ENCODE measurements at regions not wholly inside any gene's neighbourhood (a gene's known extent, or its start where the extent isn't known, plus 50 kb on each side); places are given as distances from the start of the nearest gene placed in this dataset.
A peak's percentile ranks its signal among the peaks of the same experiment; 100 is the strongest.
"Not testable (repeated sequence)": the region's sequence is repeated elsewhere in the genome, so short reads cannot be mapped to it uniquely, and the experiment has no call there.

GRCh38 chr14:84303140-84303539, 1226.8 kb upstream of the FLRT2 start:
- DNase-seq: no peak

- no peak for DNase-seq
Observed at GRCh38 chr14:84312551-84312950, 1217.4 kb upstream of the FLRT2 start.

GRCh38 chr14:84323450-84323849, 1206.5 kb upstream of the FLRT2 start:
- no peak for DNase-seq

- no peak for DNase-seq
Observed at GRCh38 chr14:84323978-84324377, 1206.0 kb upstream of the FLRT2 start.

- DNase-seq: no peak
Observed at GRCh38 chr14:84336433-84336832, 1193.5 kb upstream of the FLRT2 start.

- DNase-seq: no peak
Observed at GRCh38 chr14:84340938-84341337, 1189.0 kb upstream of the FLRT2 start.

GRCh38 chr14:84341867-84342266, 1188.1 kb upstream of the FLRT2 start:
- DNase-seq: not testable (repeated sequence)

- no peak for DNase-seq
Observed at GRCh38 chr14:84343656-84344055, 1186.3 kb upstream of the FLRT2 start.

- no peak for DNase-seq
Observed at GRCh38 chr14:84351646-84352045, 1178.3 kb upstream of the FLRT2 start.

- no peak for DNase-seq
Observed at GRCh38 chr14:84361476-84361875, 1168.5 kb upstream of the FLRT2 start.

GRCh38 chr14:84375235-84375634, 1154.7 kb upstream of the FLRT2 start:
- DNase-seq: no peak

- no peak for DNase-seq
Observed at GRCh38 chr14:84390010-84390409, 1139.9 kb upstream of the FLRT2 start.

- DNase-seq: no peak
Observed at GRCh38 chr14:84397631-84398030, 1132.3 kb upstream of the FLRT2 start.

GRCh38 chr14:84399296-84399910, 1130.5 kb upstream of the FLRT2 start:
- DNase-seq: no peak

GRCh38 chr14:84401631-84402030, 1128.3 kb upstream of the FLRT2 start:
- DNase-seq: peak; percentile 5

GRCh38 chr14:84403585-84403984, 1126.4 kb upstream of the FLRT2 start:
- DNase-seq: no peak

GRCh38 chr14:84404246-84404645, 1125.7 kb upstream of the FLRT2 start:
- no peak for DNase-seq

- no peak for DNase-seq
Observed at GRCh38 chr14:84409435-84409834, 1120.5 kb upstream of the FLRT2 start.

GRCh38 chr14:84410344-84410743, 1119.6 kb upstream of the FLRT2 start:
- DNase-seq: no peak

- DNase-seq: no peak
Observed at GRCh38 chr14:84420221-84420620, 1109.7 kb upstream of the FLRT2 start.

GRCh38 chr14:84421621-84422020, 1108.3 kb upstream of the FLRT2 start:
- DNase-seq: no peak

GRCh38 chr14:84425968-84426367, 1104.0 kb upstream of the FLRT2 start:
- DNase-seq: no peak

- DNase-seq: peak; percentile 70
Observed at GRCh38 chr14:84432676-84433075, 1097.3 kb upstream of the FLRT2 start.

GRCh38 chr14:84433961-84434360, 1096.0 kb upstream of the FLRT2 start:
- DNase-seq: no peak

GRCh38 chr14:84435820-84436324, 1094.1 kb upstream of the FLRT2 start:
- DNase-seq: no peak
